PFSK-1 (cell line): ENCODE measurements at regions not wholly inside any gene's neighbourhood (a gene's known extent, or its start where the extent isn't known, plus 50 kb on each side); places are given as distances from the start of the nearest gene placed in this dataset.

ENCODE experiments used
- POLR2AphosphoS5 ChIP-seq: IDR thresholded peaks from 2 replicates; pipeline ENCODE4 v1.6.1; 2012; ENCODE audit warnings: low read depth, mild to moderate bottlenecking, control low read depth, low read length, moderate library complexity
- TF ChIP-seq, protein P1 (sequence below), 2 experiments: IDR thresholded peaks; 2 replicates each; pipeline versions ENCODE4 v1.6.1 to v1.8.0; 2011 to 2012; ENCODE audit warnings: low read depth in 2 of 2, low read length in 2 of 2, control low read depth in 1 of 2, inconsistent platforms in 1 of 2, mild to moderate bottlenecking in 1 of 2, moderate library complexity in 1 of 2; ENCODE audit not compliant: insufficient read depth in 1 of 2

DNA sequence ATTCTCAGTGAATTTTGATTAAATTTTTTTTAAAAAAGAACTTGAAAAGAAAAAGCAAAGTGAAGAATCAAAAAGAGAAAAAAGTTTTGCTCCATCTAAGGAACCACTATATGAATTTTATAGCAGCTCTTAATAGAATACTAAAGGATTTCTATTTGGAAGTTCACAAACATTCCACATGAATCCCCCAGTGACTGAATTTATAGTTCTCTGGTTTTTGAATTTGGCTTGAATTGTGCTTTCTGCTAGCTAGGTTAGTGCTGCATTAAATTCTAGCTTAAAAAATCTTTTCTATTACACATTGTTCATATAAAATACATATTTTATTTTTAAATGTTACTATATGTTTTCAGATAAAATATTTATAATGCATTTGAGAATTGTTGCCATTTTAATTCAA is 675.4 kb downstream of the RERGL start:
- TF ChIP-seq, protein P1, sequence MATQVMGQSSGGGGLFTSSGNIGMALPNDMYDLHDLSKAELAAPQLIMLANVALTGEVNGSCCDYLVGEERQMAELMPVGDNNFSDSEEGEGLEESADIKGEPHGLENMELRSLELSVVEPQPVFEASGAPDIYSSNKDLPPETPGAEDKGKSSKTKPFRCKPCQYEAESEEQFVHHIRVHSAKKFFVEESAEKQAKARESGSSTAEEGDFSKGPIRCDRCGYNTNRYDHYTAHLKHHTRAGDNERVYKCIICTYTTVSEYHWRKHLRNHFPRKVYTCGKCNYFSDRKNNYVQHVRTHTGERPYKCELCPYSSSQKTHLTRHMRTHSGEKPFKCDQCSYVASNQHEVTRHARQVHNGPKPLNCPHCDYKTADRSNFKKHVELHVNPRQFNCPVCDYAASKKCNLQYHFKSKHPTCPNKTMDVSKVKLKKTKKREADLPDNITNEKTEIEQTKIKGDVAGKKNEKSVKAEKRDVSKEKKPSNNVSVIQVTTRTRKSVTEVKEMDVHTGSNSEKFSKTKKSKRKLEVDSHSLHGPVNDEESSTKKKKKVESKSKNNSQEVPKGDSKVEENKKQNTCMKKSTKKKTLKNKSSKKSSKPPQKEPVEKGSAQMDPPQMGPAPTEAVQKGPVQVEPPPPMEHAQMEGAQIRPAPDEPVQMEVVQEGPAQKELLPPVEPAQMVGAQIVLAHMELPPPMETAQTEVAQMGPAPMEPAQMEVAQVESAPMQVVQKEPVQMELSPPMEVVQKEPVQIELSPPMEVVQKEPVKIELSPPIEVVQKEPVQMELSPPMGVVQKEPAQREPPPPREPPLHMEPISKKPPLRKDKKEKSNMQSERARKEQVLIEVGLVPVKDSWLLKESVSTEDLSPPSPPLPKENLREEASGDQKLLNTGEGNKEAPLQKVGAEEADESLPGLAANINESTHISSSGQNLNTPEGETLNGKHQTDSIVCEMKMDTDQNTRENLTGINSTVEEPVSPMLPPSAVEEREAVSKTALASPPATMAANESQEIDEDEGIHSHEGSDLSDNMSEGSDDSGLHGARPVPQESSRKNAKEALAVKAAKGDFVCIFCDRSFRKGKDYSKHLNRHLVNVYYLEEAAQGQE (IDR thresholded peaks at IDR 0.05; ENCODE audit: insufficient read depth in 1 of 2, low read depth in 2 of 2, low read length in 2 of 2): no peak
- no peak for TF ChIP-seq POLR2AphosphoS5
